ENCODE measurements at regions not wholly inside any gene's neighbourhood (a gene's known extent, or its start where the extent isn't known, plus 50 kb on each side); places are given as distances from the start of the nearest gene placed in this dataset.

DNA sequence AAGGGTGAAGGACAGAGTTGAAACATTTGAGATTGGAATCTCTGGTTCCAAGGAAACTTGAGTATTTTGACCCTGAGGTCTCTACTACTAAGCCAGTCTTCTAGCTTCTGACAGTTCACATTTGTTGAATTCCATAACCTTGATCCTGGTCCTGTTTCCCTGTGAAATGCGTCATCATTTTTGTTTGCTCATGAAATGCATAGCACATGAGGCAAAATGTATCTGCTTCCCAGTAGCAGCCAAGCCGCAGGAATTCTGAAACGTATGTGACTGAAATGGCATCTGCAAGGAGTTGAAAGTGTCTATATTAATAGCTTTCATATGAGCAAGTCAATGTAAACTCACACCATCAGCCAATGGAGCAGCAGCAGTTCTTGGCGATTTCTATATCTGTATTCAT is 307.9 kb downstream of the CSNK1G3 start:
- Mint-ChIP-seq H3K27ac (no peak overlapping the region), H3K36me3 (peaks cover 2% of the 10 kb centered on the region), H3K4me1 (peaks cover 3% of the 10 kb centered on the region), H3K4me3 (no peak overlapping the region), H3K9me3 (peaks cover 2% of the 10 kb centered on the region), H3K27me3 (peaks cover 6% of the 10 kb centered on the region)
- ATAC-seq (ENCODE audit: low read depth) (no peak), DNase-seq (ENCODE audit: low spot score in 2 of 2) (no peak)

DNA sequence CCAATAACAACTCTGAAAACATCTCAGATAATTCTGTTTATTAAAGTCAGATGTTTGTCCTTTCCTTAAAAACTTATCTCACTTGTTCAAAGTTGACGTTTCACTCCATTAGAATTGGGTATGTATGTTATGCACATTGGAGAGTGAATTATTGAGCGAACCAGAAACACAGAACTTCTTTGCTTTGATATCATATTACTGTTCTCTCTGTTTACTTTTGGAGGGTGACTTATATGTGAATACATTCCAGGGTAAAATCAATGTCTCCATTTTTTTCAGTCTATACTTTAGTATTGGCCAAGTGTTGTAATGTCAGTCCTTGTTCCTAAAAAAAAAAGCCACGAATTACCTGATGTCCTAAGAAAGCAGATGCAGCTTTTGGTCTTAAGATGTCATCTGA is 307.4 kb downstream of the CSNK1G3 start:
- Mint-ChIP-seq H3K9me3 (no peaks in the 10 kb centered on the region), H3K36me3 (no peaks in the 10 kb centered on the region), H3K27ac (no peak overlapping the region), H3K4me1 (peaks cover 6% of the 10 kb centered on the region), H3K4me3 (no peak overlapping the region), H3K27me3 (peaks cover 4% of the 10 kb centered on the region)
- DNase-seq (ENCODE audit: low spot score in 2 of 2) (no peak), ATAC-seq (ENCODE audit: low read depth) (no peak)

DNA sequence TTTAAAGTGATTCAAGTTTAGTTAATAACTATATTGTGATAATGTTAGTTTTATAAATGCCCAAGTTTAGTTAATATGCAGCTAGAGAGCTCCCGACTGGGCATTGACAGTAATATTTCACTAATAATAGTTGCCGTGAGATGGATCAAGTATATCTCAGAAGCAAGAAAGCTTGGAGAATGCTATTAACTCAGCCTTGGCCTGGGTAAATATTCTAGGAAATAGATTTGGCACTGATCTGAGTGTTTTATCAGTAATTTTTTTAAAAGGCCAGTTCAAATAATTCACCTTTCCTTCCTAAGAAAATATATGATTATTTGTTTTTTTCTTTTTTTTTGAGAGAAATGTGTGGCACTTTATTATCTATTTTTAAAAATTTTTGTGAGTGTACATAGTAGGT is 305.3 kb downstream of the CSNK1G3 start:
- H3K27ac Mint-ChIP-seq = no peak overlapping the region
- peaks cover 6% of the 10 kb centered on the region for H3K27me3 Mint-ChIP-seq
- peaks cover 12% of the 10 kb centered on the region for H3K4me1 Mint-ChIP-seq
- H3K4me3 Mint-ChIP-seq = no peak overlapping the region
- ATAC-seq (ENCODE audit: low read depth) (no peak), DNase-seq (ENCODE audit: low spot score in 2 of 2) (no peak)
- H3K9me3 Mint-ChIP-seq = no peaks in the 10 kb centered on the region
- H3K36me3 Mint-ChIP-seq = no peaks in the 10 kb centered on the region

DNA sequence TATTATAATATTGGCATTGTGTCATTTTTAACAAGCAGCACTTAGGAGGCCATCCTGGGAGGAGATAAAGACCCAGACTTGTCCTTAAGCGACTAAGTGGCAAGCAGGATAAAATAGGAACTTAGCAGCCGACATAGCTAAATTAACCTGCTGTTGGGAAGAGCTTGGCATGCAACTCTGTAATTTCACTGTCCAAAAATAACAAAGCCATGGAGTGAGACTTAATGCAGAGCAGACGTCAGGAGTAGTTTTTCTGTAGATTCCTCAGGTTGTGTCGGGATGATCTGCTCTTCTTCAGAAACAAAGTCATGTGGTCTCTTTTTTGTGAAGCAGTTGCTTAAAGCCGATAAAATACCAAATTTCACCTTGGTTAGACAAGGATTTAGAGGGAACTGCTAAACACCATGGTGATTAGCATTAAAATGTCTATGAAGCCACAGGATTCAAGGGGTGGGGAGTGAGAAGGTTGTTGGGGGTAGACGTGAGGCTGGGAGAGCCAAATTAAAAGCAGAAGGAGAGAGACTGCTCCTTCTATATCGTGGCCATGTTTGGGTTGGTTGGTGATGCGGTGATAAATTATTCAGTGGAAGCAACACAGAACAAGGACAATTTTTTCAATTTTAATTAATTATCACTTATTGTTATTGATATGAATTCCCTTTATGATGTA is 303.0 kb downstream of the CSNK1G3 start:
- H3K27me3 Mint-ChIP-seq = peaks cover 4% of the 10 kb centered on the region
- no peak overlapping the region for H3K4me3 Mint-ChIP-seq
- no peak for ATAC-seq (ENCODE audit: low read depth)
- no peak for DNase-seq (ENCODE audit: low spot score in 2 of 2)
- H3K36me3 Mint-ChIP-seq = no peaks in the 10 kb centered on the region
- H3K27ac Mint-ChIP-seq = no peak overlapping the region
- H3K9me3 Mint-ChIP-seq = no peaks in the 10 kb centered on the region
- H3K4me1 Mint-ChIP-seq = peaks cover 12% of the 10 kb centered on the region

DNA sequence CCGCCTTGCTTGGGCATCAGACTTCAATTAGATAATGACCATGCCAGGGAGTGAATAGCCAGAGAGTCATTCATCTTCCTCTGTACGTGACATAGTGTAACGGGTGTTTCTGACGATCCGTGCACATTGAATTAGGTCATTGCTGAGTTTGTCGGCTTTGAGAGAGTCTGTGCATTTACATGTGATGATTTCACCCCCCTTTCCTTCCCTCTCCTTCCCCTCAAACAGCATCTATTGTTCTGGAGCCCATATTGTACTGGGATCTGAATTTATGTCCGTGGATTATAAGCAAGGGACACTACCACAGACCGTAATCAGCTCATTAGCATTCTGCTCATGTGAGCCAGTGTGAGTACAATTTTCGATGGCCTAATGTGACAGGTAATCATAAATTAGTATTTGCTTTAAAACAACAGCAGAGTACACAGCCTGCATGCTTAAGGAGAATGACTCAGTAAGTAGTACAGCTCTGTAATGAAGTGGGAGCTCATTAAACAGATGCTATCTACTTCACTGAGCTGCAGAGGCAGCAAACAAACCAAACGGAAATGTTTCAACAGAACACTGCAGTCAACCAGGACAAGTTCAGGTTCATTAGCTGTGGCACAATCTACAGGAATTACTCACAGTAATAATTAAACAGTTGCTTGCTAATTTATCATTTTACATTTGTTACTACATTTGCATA is 302.1 kb downstream of the CSNK1G3 start:
- Mint-ChIP-seq H3K27me3 (peaks cover 4% of the 10 kb centered on the region), H3K9me3 (no peaks in the 10 kb centered on the region), H3K4me3 (peak overlapping the region; percentile 4), H3K36me3 (no peaks in the 10 kb centered on the region), H3K27ac (peak overlapping the region; percentile 15), H3K4me1 (peaks cover 14% of the 10 kb centered on the region)
- DNase-seq (ENCODE audit: low spot score in 2 of 2) = no peak
- peak; percentile 51 for ATAC-seq (ENCODE audit: low read depth)

DNA sequence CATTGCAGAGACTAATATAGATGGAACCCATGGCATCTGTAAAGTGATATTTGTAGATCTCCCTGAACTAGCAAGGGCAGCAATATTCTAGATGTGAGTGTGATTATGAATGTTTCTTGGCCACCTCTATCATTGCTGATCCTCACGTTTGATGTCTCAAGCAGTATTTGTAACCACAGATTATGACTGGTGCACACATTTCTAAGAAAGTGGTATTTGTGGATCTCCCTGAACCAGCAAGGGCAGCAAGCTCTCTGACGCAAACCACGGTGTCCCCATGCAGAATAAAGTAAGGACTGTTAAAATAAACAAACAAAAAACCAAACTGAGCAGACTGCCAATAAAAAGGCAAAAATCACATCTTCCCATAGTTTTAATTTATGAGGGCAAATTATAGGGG is 301.3 kb downstream of the CSNK1G3 start:
- peaks cover 14% of the 10 kb centered on the region for H3K4me1 Mint-ChIP-seq
- DNase-seq (ENCODE audit: low spot score in 2 of 2) (no peak), ATAC-seq (ENCODE audit: low read depth) (no peak)
- H3K27me3 Mint-ChIP-seq = peaks cover 4% of the 10 kb centered on the region
- H3K36me3 Mint-ChIP-seq = no peaks in the 10 kb centered on the region
- no peak overlapping the region for H3K27ac Mint-ChIP-seq
- no peak overlapping the region for H3K4me3 Mint-ChIP-seq
- no peaks in the 10 kb centered on the region for H3K9me3 Mint-ChIP-seq

DNA sequence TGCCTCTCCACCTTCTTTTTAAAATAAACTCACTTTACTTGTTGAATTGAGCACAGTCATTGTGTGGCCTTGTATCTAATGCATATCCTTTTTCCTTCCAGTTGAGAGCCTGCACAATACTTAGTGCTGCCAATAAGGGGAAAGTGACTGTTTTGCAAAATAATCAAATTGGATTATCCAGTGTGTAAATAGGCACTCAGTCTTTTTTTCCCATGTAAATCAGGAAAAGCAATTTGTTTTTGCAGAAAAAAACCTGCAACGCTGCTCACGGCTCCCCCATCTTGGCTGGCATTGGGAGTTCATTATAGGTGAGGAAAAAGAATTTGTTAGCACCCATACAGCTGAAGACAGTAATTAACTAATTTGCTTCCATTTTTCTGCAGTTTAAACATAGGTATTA is 299.9 kb downstream of the CSNK1G3 start:
- peaks cover 14% of the 10 kb centered on the region for H3K4me1 Mint-ChIP-seq
- peaks cover 4% of the 10 kb centered on the region for H3K27me3 Mint-ChIP-seq
- no peaks in the 10 kb centered on the region for H3K9me3 Mint-ChIP-seq
- DNase-seq (ENCODE audit: low spot score in 2 of 2) (no peak), ATAC-seq (ENCODE audit: low read depth) (no peak)
- no peaks in the 10 kb centered on the region for H3K36me3 Mint-ChIP-seq
- no peak overlapping the region for H3K4me3 Mint-ChIP-seq
- H3K27ac Mint-ChIP-seq = no peak overlapping the region

DNA sequence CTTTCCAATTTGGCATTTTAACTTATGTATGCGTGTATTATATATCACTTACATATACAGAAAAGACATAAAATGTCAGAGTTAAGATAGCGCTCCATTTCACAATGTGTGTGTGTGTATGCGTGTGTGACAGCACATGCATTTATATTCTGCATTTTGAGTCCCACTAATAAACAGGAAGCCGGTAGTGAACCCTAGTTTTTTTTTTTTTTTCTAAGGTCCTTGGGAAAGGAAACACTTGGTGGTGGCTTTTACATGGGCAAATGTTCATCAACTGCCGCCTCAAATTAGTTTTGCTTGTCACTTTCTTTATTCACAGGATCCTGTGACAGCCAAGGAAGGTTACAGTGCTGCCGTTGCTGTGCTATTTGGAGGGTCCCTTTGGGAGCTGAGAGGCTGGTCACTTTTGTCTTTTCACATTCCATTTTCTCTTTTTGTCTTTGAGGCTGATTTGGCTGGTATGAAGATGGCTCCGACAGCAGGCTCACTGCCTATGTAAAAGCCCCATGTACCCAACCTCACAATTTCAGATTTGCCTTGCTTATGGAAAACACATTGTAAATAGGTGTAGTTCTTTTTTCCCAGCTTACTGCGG is 298.9 kb downstream of the CSNK1G3 start:
- peaks cover 14% of the 10 kb centered on the region for H3K4me1 Mint-ChIP-seq
- peaks cover 3% of the 10 kb centered on the region for H3K27me3 Mint-ChIP-seq
- no peaks in the 10 kb centered on the region for H3K36me3 Mint-ChIP-seq
- no peak overlapping the region for H3K27ac Mint-ChIP-seq
- H3K9me3 Mint-ChIP-seq = no peaks in the 10 kb centered on the region
- ATAC-seq (ENCODE audit: low read depth) (no peak), DNase-seq (ENCODE audit: low spot score in 2 of 2) (no peak)
- H3K4me3 Mint-ChIP-seq = no peak overlapping the region

DNA sequence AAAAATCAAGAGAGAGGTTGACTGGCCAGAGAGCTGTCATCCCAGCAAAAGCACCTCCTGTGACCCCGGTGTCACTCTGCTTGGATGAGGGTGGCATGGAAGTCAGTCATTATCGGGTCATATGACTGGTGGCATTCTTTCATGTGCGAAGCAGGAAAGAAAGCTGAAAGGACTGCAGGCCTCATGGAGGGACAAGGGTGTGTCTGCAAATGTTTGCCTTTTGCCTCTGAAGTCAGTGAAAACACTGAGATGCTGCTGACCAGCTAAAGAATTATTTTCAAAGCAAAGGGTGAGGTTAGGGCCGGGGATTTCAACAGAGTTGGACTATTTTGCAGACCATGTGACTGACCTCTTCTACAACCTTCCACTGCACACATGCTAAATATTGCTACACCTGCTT is 298.3 kb downstream of the CSNK1G3 start:
- ATAC-seq (ENCODE audit: low read depth) (no peak), DNase-seq (ENCODE audit: low spot score in 2 of 2) (no peak)
- Mint-ChIP-seq H3K4me3 (no peak overlapping the region), H3K4me1 (peaks cover 14% of the 10 kb centered on the region), H3K27me3 (peaks cover 3% of the 10 kb centered on the region), H3K9me3 (no peaks in the 10 kb centered on the region), H3K36me3 (no peaks in the 10 kb centered on the region), H3K27ac (no peak overlapping the region)

DNA sequence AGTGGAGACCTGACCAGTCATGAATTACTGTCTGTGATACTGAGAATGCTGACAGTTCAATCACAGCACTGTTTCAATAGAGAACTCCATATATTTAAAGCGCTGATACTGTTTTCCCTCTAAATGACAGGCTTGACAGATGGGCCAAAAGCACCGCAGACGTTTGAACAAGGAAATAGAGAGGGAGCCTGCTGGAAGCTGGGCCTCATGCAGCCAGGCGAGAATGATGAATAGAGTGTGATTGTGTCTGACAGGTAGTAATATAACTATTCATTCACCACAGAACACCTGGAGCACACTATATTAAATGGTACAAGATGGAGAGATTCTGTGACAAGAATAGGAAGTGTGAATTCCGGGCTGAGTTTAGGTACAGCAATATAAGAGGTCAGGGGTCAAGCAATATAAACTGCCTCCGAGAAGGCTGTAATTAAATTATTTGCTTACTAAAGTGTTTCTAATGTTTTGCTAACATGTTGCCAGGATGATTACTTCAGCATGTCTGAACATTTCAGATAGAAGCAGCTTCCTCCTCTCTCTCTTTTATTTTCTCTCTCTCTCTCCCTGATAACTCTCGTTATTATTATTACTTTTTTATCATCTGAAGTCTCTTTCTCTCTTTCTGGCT is 297.7 kb downstream of the CSNK1G3 start:
- H3K4me3 Mint-ChIP-seq = no peak overlapping the region
- peaks cover 10% of the 10 kb centered on the region for H3K4me1 Mint-ChIP-seq
- no peaks in the 10 kb centered on the region for H3K9me3 Mint-ChIP-seq
- H3K27me3 Mint-ChIP-seq = peaks cover 3% of the 10 kb centered on the region
- no peak for DNase-seq (ENCODE audit: low spot score in 2 of 2)
- no peak overlapping the region for H3K27ac Mint-ChIP-seq
- H3K36me3 Mint-ChIP-seq = no peaks in the 10 kb centered on the region
- ATAC-seq (ENCODE audit: low read depth) = no peak

DNA sequence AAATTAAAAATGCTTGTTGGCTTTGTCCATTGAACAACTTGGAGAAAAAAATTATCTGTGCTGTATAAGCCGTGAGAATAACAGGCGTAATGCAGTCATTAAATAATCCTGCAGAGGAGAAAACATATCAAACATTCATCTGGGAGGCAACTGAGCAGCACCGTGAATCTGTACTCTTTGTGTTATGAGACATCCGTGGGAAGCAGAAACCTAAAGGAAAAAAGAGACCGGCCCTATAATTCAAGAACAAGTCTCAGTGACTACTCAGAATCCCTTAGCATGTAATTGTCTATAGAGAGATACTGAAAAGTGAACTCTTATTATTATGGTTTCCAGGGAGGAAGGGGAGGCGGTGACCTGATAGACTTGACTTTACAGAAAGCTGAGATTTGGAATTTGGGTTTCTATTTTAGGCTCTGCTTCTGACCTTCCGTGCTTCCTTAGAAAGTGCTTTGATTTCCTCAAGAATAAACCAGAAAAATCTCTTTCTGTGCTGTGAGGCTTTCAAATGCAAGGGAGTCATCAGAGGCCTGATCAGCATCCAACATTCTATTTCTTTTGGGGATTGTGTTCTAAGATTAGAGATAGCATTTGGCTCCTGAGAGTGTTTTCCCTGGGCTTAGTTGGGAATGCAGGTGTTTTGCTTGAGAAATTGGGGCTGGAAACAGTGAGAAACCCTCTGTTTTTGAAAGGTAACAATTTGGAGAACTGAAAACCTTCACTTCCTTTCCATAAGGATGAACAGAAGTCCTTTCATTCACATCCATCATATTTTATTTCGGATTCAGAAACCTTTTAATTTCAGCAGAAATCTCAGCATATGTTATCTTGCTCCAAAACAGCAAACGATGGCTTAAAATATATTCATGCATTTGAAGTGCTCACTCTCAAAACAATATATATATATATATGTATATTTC is 296.7 kb downstream of the CSNK1G3 start:
- DNase-seq (ENCODE audit: low spot score in 2 of 2) (no peak), ATAC-seq (ENCODE audit: low read depth) (no peak)
- H3K4me3 Mint-ChIP-seq = no peak overlapping the region
- no peaks in the 10 kb centered on the region for H3K36me3 Mint-ChIP-seq
- H3K9me3 Mint-ChIP-seq = no peaks in the 10 kb centered on the region
- no peak overlapping the region for H3K27ac Mint-ChIP-seq
- H3K27me3 Mint-ChIP-seq = peaks cover 1% of the 10 kb centered on the region
- peaks cover 2% of the 10 kb centered on the region for H3K4me1 Mint-ChIP-seq

DNA sequence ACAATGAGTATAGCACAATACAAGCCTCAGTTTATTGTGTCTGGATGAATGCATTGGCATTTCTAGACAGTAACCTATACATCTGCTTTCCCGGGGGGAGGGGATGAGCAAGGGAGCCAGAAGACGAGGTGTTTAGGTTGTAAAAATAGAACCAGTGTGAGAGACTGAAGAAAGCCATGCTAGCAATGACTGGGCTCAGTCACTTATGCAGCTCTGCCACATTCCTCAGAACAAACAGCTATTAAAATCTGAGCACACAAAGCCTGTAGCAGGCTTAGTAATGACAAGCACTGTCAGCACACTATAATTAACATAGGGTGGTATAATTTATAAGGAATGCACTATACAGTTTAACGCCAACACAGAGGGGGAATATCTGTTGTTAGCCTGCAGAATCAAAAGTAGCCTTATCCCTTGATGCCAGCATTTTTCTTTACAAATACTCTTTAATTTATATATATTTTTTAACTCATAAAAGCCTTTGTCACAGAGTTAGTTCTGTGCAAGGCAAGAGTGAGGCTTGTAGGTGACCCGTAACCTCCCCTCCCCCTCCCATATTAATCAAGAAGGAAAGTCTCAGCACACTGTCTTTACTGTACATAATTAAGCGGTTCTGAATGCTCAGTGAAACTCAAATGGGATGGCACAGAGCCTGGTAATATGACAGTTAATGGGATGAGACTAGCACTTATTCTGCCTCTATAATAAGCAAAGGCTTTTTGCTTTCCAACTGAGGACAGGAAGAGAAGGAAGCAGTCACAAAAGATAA is 295.4 kb downstream of the CSNK1G3 start:
- ATAC-seq (ENCODE audit: low read depth) (no peak), DNase-seq (ENCODE audit: low spot score in 2 of 2) (no peak)
- Mint-ChIP-seq H3K4me3 (no peak overlapping the region), H3K9me3 (no peaks in the 10 kb centered on the region), H3K36me3 (no peaks in the 10 kb centered on the region), H3K4me1 (peaks cover 2% of the 10 kb centered on the region), H3K27me3 (peaks cover 1% of the 10 kb centered on the region), H3K27ac (no peak overlapping the region)

DNA sequence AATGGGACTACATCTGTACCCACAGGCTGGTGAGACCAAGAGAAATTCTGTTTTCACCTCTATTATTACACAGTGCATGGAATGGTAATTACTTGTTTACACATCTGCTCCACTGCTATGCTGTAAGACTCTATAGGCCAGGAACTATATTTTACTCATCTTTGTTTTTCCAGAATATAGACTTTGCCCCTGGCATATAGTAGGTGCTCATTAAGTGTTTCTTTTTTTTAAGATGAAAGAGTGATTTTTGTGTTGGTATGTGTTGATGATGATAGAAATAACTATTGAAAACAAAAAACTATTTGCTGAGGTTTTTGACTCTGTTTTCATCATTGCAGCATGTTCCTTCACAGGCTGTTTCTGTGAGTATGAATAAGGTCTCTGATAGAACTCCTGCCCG is 294.7 kb downstream of the CSNK1G3 start:
- ATAC-seq (ENCODE audit: low read depth) (no peak), DNase-seq (ENCODE audit: low spot score in 2 of 2) (no peak)
- Mint-ChIP-seq H3K4me1 (peaks cover 2% of the 10 kb centered on the region), H3K36me3 (no peaks in the 10 kb centered on the region), H3K27ac (no peak overlapping the region), H3K4me3 (no peak overlapping the region), H3K9me3 (no peaks in the 10 kb centered on the region), H3K27me3 (peaks cover 1% of the 10 kb centered on the region)
